HepG2 (cell line): ENCODE measurements at regions not wholly inside any gene's neighbourhood (a gene's known extent, or its start where the extent isn't known, plus 50 kb on each side); places are given as distances from the start of the nearest gene placed in this dataset.
A peak's percentile ranks its signal among the peaks of the same experiment; 100 is the strongest.

Experiments
- ATAC-seq: fragments of 200-7000 bp; cut with Tn5 transposase; 3 replicates; pipeline ENCODE4 v1.9.1; 2020; ENCODE audit warnings: mild to moderate bottlenecking, moderate library complexity
- BruUV-seq: library from RNA; stranded (reverse); fragments of 400-500 nt; replicated peaks from 2 replicates; lab custom pipeline; 2021; lab: Mats Ljungman, UMichigan
- CTCF ChIA-PET: fragments of 300-600 bp; formaldehyde crosslinking; extraction: SDS; loops from one replicate; lab custom pipeline; 2021; ENCODE audit warnings: low total read pairs, inconsistent platforms, low intra/inter-chr PET ratio; lab: Yijun Ruan, JAX
- POLR2A ChIA-PET: fragments of 350-600 bp; sonication (Branson Sonifier 250); formaldehyde crosslinking; loops from one replicate; lab custom pipeline; 2020; ENCODE audit warnings: antibody characterized with exemption, inconsistent platforms; lab: Yijun Ruan, JAX
- DNase-seq: peaks from one replicate; pipeline ENCODE4 v3.0.0-alpha.2; 2015; ENCODE audit warnings: low spot score
- FAIRE-seq: peaks from 3 replicates; lab custom pipeline; 2011; peaks lifted over from hg19 to GRCh38; lab: Jason Lieb, UNC
- H2AFZ ChIP-seq: one replicate; pipeline ENCODE4 v1.6.1; 2011; ENCODE audit warnings: low read length, inconsistent platforms
- H3K27ac ChIP-seq: fragments of 300-600 bp; 3 replicates; pipeline ENCODE4 v1.8.0; 2011; ENCODE audit warnings: mixed run types, mild to moderate bottlenecking, mixed read lengths, low read length, inconsistent platforms; ENCODE audit not compliant: insufficient read depth; ENCODE audit errors: extremely low read length
- H3K27me3 ChIP-seq, 2 experiments: fragments of 200-600 bp in 1 of 2; 2 replicates in 1 of 2; 3 replicates in 1 of 2; pipeline versions ENCODE4 v1.6.0 to v1.8.0; 2011; ENCODE audit warnings: low read length in 2 of 2, mild to moderate bottlenecking in 2 of 2, moderate library complexity in 2 of 2, inconsistent platforms in 1 of 2; ENCODE audit not compliant: insufficient read depth in 2 of 2, control insufficient read depth in 1 of 2
- H3K36me3 ChIP-seq, 2 experiments: fragments of 200-600 bp in 1 of 2; replicated peaks in 1 of 2; 2 replicates in 1 of 2; 3 replicates in 1 of 2; pipeline versions ENCODE4 v1.5.1 to v1.8.0; 2011; ENCODE audit warnings: low read length in 2 of 2, inconsistent platforms in 1 of 2; ENCODE audit not compliant: insufficient read depth in 2 of 2, control insufficient read depth in 1 of 2
- H3K4me1 ChIP-seq: 2 replicates; pipeline ENCODE4 v1.5.1; 2012; ENCODE audit warnings: low read length, inconsistent platforms; ENCODE audit not compliant: insufficient read depth
- H3K4me2 ChIP-seq: 2 replicates; pipeline ENCODE4 v1.6.0; 2011; ENCODE audit warnings: low read depth, low read length, inconsistent platforms
- H3K4me3 ChIP-seq, 3 experiments: fragments of 200-600 bp in 1 of 3; sonication (generic), shearing (Covaris generic) in 1 of 3; replicated peaks in 1 of 3; 2 replicates each; pipeline ENCODE4 v1.5.1; 2011 to 2016; ENCODE audit warnings: low read length in 3 of 3, inconsistent platforms in 2 of 3, low read depth in 2 of 3, mild to moderate bottlenecking in 2 of 3, control low read depth in 1 of 3, mixed read lengths in 1 of 3; ENCODE audit not compliant: insufficient read depth in 1 of 3
- H3K79me2 ChIP-seq: one replicate; pipeline ENCODE4 v1.6.1; 2011; ENCODE audit warnings: low read length, inconsistent platforms; ENCODE audit not compliant: insufficient read depth
- H3K9ac ChIP-seq: 2 replicates; pipeline ENCODE4 v1.6.0; 2011; ENCODE audit warnings: mild to moderate bottlenecking, low read depth, low read length, inconsistent platforms; ENCODE audit not compliant: insufficient read depth
- H3K9me3 ChIP-seq: 2 replicates; pipeline ENCODE4 v1.5.1; 2012; ENCODE audit warnings: mild to moderate bottlenecking, low read length
- H4K20me1 ChIP-seq: 2 replicates; pipeline ENCODE4 v1.6.0; 2011; ENCODE audit warnings: inconsistent platforms, mild to moderate bottlenecking, low read length, moderate library complexity; ENCODE audit not compliant: insufficient read depth
- CCDC6 ChIP-seq: sonication (generic); formaldehyde crosslinking; IDR thresholded peaks from 2 replicates; pipeline ENCODE4 v1.8.1; 2022; ENCODE audit warnings: mild to moderate bottlenecking, missing genetic modification reagents, moderate library complexity
- CENPT ChIP-seq: sonication (generic); formaldehyde crosslinking; IDR thresholded peaks from 2 replicates; pipeline ENCODE4 v1.8.0; 2022; ENCODE audit warnings: low read depth, mild to moderate bottlenecking, moderate library complexity, missing genetic modification reagents
- EEA1 ChIP-seq: sonication (generic); formaldehyde crosslinking; IDR thresholded peaks from 2 replicates; pipeline ENCODE4 v1.5.1; 2020; ENCODE audit warnings: mild to moderate bottlenecking, missing genetic modification reagents, borderline replicate concordance
- ZFP36L1 ChIP-seq: sonication (generic); formaldehyde crosslinking; IDR thresholded peaks from 2 replicates; pipeline ENCODE4 v1.8.0; 2022; ENCODE audit warnings: mild to moderate bottlenecking, missing genetic modification reagents, moderate library complexity
- ZNF17 ChIP-seq: sonication (generic); formaldehyde crosslinking; IDR thresholded peaks from 2 replicates; pipeline ENCODE4 v1.5.0; 2020; ENCODE audit warnings: mild to moderate bottlenecking, missing genetic modification reagents
- ZNF350 ChIP-seq: sonication (generic); formaldehyde crosslinking; IDR thresholded peaks from 2 replicates; pipeline ENCODE4 v1.4.0; 2020; ENCODE audit warnings: mild to moderate bottlenecking, low read depth, missing genetic modification reagents, borderline replicate concordance
- ZNF562 ChIP-seq: sonication (generic); formaldehyde crosslinking; IDR thresholded peaks from 2 replicates; pipeline ENCODE4 v1.8.0; 2022; ENCODE audit warnings: missing genetic modification reagents, borderline replicate concordance
- ZXDC ChIP-seq: sonication (generic); formaldehyde crosslinking; IDR thresholded peaks from 2 replicates; pipeline ENCODE4 v1.5.0; 2020; ENCODE audit warnings: mild to moderate bottlenecking, missing genetic modification reagents
- WGBS: methylation state at CpG from one replicate; pipeline ENCODE4 v1.1.6; 2017; ENCODE audit warnings: low lambda C conversion rate; 5-methylcytosine and 5-hydroxymethylcytosine counted together
- in situ Hi-C: cut with HindIII; loops from 2 replicates; pipeline ENCODE4 v1.10.0; 2017; ENCODE audit warnings: low pct_unique_long_range_greater_than_20kb; ENCODE audit not compliant: extremely low pct_ligation_motif_present
- intact Hi-C: fragments of 100-400 bp; cut with micrococcal nuclease; formaldehyde crosslinking; loops from one replicate; pipeline ENCODE4 v1.10.0; 2022; ENCODE audit not compliant: unreplicated experiment
- TF ChIP-seq, protein P1 (sequence below): sonication (generic); formaldehyde crosslinking; IDR thresholded peaks from 2 replicates; pipeline ENCODE4 v1.4.0; 2020; ENCODE audit warnings: mild to moderate bottlenecking, missing genetic modification reagents
- TF ChIP-seq, protein P2 (sequence below): sonication (generic); formaldehyde crosslinking; IDR thresholded peaks from 2 replicates; pipeline ENCODE4 v1.4.0; 2020; ENCODE audit warnings: mild to moderate bottlenecking, missing genetic modification reagents

- TF ChIP-seq, protein P1, sequence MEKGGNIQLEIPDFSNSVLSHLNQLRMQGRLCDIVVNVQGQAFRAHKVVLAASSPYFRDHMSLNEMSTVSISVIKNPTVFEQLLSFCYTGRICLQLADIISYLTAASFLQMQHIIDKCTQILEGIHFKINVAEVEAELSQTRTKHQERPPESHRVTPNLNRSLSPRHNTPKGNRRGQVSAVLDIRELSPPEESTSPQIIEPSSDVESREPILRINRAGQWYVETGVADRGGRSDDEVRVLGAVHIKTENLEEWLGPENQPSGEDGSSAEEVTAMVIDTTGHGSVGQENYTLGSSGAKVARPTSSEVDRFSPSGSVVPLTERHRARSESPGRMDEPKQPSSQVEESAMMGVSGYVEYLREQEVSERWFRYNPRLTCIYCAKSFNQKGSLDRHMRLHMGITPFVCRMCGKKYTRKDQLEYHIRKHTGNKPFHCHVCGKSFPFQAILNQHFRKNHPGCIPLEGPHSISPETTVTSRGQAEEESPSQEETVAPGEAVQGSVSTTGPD (CRISPR knock-in tag), result no peak
These were observed 109.8 kb upstream of the FOXG1 start (continued) for GRCh38 chr14:28656704-28657255.

DNA sequence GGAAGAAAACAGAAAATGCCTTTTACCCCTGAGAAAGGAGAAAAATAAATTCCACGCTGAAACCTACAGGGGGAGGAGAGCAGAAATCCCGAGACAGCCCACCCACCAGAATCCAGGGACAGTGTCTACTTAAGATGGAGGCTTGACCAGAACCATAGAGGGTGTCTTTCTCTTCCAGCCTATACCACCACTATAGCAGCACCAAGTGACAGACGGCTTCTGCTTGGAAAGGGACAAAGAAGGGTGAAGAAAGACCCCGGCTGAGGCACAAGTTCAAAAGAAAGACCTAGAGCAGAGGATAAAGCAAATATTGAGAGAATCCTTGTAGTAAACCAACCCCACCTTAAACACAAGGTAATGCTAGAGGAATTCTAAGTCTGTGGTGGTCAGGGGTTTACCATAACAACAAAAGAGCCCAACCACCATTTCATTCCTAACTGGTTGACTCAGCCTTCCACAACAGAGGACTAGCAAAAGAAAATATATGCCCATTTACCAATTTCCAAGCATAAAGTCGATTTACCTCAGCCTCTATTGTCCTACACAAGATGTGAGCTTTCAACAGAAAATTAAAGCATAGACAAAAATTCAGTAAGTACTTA is 105.3 kb upstream of the FOXG1 start:
- TF ChIP-seq CENPT (CRISPR knock-in tag), result no peak
- TF ChIP-seq, protein P2, sequence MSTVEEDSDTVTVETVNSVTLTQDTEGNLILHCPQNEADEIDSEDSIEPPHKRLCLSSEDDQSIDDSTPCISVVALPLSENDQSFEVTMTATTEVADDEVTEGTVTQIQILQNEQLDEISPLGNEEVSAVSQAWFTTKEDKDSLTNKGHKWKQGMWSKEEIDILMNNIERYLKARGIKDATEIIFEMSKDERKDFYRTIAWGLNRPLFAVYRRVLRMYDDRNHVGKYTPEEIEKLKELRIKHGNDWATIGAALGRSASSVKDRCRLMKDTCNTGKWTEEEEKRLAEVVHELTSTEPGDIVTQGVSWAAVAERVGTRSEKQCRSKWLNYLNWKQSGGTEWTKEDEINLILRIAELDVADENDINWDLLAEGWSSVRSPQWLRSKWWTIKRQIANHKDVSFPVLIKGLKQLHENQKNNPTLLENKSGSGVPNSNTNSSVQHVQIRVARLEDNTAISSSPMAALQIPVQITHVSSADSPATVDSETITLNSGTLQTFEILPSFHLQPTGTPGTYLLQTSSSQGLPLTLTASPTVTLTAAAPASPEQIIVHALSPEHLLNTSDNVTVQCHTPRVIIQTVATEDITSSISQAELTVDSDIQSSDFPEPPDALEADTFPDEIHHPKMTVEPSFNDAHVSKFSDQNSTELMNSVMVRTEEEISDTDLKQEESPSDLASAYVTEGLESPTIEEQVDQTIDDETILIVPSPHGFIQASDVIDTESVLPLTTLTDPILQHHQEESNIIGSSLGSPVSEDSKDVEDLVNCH, result no peak
- TF ChIP-seq ZNF350 (CRISPR knock-in tag), result no peak
- no peak for TF ChIP-seq ZNF562 (CRISPR knock-in tag)
- TF ChIP-seq EEA1, result no peak
- TF ChIP-seq ZNF17 (CRISPR knock-in tag), result no peak
- TF ChIP-seq CCDC6 (CRISPR knock-in tag), result no peak
- TF ChIP-seq ZXDC (CRISPR knock-in tag), result no peak
- no peak for TF ChIP-seq ZFP36L1 (CRISPR knock-in tag)
- TF ChIP-seq, all 625 proteins: peak for 0
- DNase-seq (peak; percentile 16), FAIRE-seq (no peak), ATAC-seq (no peak)
- Histone ChIP-seq H3K4me2 (no peak overlapping the region), H3K4me3 (no peak overlapping the region), H3K4me1 (no peaks in the 10 kb centered on the region), H2AFZ (no peak overlapping the region), H3K9me3 (peaks cover 65% of the 10 kb centered on the region), H3K27me3 (no peaks in the 10 kb centered on the region), H3K27ac (no peak overlapping the region), H3K9ac (no peak overlapping the region), H3K79me2 (no peaks in the 10 kb centered on the region), H3K36me3 (no peaks in the 10 kb centered on the region), H4K20me1 (no peaks in the 10 kb centered on the region)
- intact Hi-C loops (no loop called here), in situ Hi-C loops (no loop called here)
- WGBS, result 1% methylated on average over 5 of the region's 5 CpGs
- no TSS peak for BruUV-seq
- CTCF ChIA-PET, result no interaction called here
- POLR2A ChIA-PET, result no interaction called here
